Activated CD4-positive, alpha-beta memory T cell treated with anti-CD3 and anti-CD28 coated beads for 36 hours (primary cell): ENCODE measurements at regions not wholly inside any gene's neighbourhood (a gene's known extent, or its start where the extent isn't known, plus 50 kb on each side); places are given as distances from the start of the nearest gene placed in this dataset.

Source experiments
- CTCF ChIA-PET: fragments of 350-600 bp; sonication (Branson Sonifier 250); formaldehyde crosslinking; loops from one replicate; lab custom pipeline; 2021; ENCODE audit warnings: antibody characterized with exemption, inconsistent platforms; lab: Charles Lee
- POLR2A ChIA-PET: fragments of 350-600 bp; sonication (Branson Sonifier 250); formaldehyde crosslinking; loops from one replicate; lab custom pipeline; 2021; ENCODE audit warnings: antibody characterized with exemption; lab: Charles Lee
- DNase-seq: peaks from one replicate; pipeline ENCODE4 v3.0.0-alpha.2; 2020
- H3K27ac Mint-ChIP-seq: one replicate; pipeline ENCODE4 v1.8.0; 2021; ENCODE audit warnings: mixed read lengths
- H3K27me3 Mint-ChIP-seq: one replicate; pipeline ENCODE4 v1.8.0; 2021; ENCODE audit warnings: mixed read lengths
- H3K36me3 Mint-ChIP-seq: one replicate; pipeline ENCODE4 v1.8.0; 2021; ENCODE audit warnings: mixed read lengths
- H3K4me1 Mint-ChIP-seq: one replicate; pipeline ENCODE4 v1.8.0; 2021; ENCODE audit warnings: low read depth, mixed read lengths
- H3K4me3 Mint-ChIP-seq: one replicate; pipeline ENCODE4 v1.8.0; 2021; ENCODE audit warnings: mild to moderate bottlenecking, mixed read lengths
- H3K9me3 Mint-ChIP-seq: one replicate; pipeline ENCODE4 v1.8.0; 2021; ENCODE audit warnings: mixed read lengths
- intact Hi-C: fragments of 100-400 bp; cut with micrococcal nuclease; formaldehyde crosslinking; loops from one replicate; pipeline ENCODE4 v1.15.1; 2023

- Mint-ChIP-seq H3K4me1 (no peaks in the 10 kb centered on the region), H3K36me3 (peaks cover 2% of the 10 kb centered on the region), H3K27ac (no peak overlapping the region), H3K4me3 (no peak overlapping the region), H3K27me3 (no peaks in the 10 kb centered on the region), H3K9me3 (peaks cover 8% of the 10 kb centered on the region)
- POLR2A ChIA-PET, result no interaction called here
- DNase-seq, result no peak
- intact Hi-C loops, result loop anchor here (10.0 kb wide), 1 partner anchor 140 kb away; no protein-coding TSS in a partner anchor
- CTCF ChIA-PET, result interaction anchor here (1.2 to 1.4 kb wide), 2 partner anchors 143 to 190 kb away, joined by 4 read pairs; partner anchors contain the start of gene BTG1
Observed at GRCh38 chr12:91954747-91955146, 190.9 kb downstream of the BTG1 start.

DNA sequence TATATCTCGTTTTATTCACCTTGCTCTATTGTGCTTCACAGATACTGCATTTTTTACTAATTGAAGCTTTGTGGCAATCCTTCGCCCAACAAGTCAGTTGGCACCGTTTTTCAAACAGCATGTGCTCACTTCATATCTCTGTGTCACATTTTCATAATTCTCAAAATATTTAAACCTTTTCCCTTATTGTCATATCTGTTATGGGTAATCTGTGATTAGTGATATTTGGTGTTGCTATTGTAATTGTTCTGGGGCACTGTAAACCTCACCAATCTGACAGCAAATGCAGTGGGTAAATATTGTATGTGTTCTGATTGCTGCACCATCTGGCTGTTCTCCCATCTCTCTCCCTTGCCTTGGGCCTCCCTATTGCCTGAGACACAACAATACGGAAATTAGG lies 191.3 kb downstream of the BTG1 start:
- ChIA-PET CTCF (interaction anchor here (1.2 to 1.4 kb wide), 2 partner anchors 143 to 191 kb away, joined by 4 read pairs; partner anchors contain the start of gene BTG1), POLR2A (no interaction called here)
- Mint-ChIP-seq H3K4me3 (no peak overlapping the region), H3K27ac (no peak overlapping the region), H3K9me3 (peaks cover 8% of the 10 kb centered on the region), H3K27me3 (no peaks in the 10 kb centered on the region), H3K36me3 (peaks cover 2% of the 10 kb centered on the region), H3K4me1 (no peaks in the 10 kb centered on the region)
- intact Hi-C loops, result loop anchor here (10.0 kb wide), 1 partner anchor 140 kb away; no protein-coding TSS in a partner anchor
- no peak for DNase-seq

- intact Hi-C loops, result loop anchor here (10.0 kb wide), 1 partner anchor 138 kb away; no protein-coding TSS in a partner anchor
Observed at GRCh38 chr12:91952916-91953315, 192.7 kb downstream of the BTG1 start.

DNA sequence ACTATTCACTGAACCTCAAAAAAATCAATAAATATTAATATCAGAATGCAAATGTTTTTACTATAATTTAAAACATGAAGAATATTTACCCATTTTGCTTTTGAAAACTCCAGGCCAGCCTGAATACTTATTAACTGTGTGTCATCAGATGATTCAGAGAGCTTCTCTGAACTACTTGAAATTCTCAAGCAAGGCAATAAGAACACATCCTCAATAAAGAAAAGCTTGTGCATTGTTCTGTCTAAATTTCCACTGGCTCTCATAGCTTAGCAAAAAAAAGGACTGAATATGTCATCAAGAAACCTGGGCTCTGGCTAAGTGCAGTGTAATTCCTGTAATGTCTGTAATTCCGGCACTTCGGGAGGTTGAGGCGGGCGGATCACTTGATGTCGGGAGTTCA lies 194.1 kb downstream of the BTG1 start:
- Mint-ChIP-seq H3K9me3 (no peaks in the 10 kb centered on the region), H3K27me3 (no peaks in the 10 kb centered on the region), H3K27ac (no peak overlapping the region), H3K36me3 (peaks cover 2% of the 10 kb centered on the region), H3K4me3 (no peak overlapping the region), H3K4me1 (peaks cover 8% of the 10 kb centered on the region)
- ChIA-PET POLR2A (interaction anchor here (0.6 kb wide), 1 partner anchor 150 kb away, joined by 3 read pairs; no protein-coding TSS in a partner anchor), CTCF (no interaction called here)
- DNase-seq, result no peak
- intact Hi-C loops, result loop anchor here (10.0 kb wide), 1 partner anchor 137 kb away; no protein-coding TSS in a partner anchor

More at GRCh38 chr12:91952916-91953315, 192.7 kb downstream of the BTG1 start:
- Mint-ChIP-seq H3K9me3 (peaks cover 8% of the 10 kb centered on the region), H3K36me3 (peaks cover 2% of the 10 kb centered on the region), H3K4me1 (peaks cover 6% of the 10 kb centered on the region), H3K27me3 (no peaks in the 10 kb centered on the region), H3K4me3 (no peak overlapping the region), H3K27ac (no peak overlapping the region)
- no peak for DNase-seq
- ChIA-PET CTCF (interaction anchor here (1.0 kb wide), 1 partner anchor 141 kb away, joined by 3 read pairs; no protein-coding TSS in a partner anchor), POLR2A (no interaction called here)

DNA sequence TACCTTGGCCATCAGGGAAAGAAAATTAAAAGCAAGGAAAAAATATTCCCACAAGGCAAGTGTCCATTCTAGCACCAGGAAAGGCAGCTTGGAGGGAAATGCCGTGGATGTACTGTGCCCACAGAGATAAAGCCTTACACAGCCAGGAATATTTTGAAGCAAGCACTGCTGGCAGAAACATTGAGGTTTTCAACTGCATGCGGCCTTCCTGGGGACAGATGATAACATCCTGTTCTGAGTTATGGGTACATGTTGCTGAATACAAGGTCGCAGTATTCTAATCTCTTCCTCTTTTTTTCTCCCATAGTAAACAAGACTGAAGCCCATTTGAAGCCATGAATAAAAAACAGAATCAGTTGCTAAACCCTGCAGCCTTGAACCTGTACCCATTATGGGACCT lies 197.1 kb downstream of the BTG1 start:
- Mint-ChIP-seq H3K27me3 (no peaks in the 10 kb centered on the region), H3K9me3 (no peaks in the 10 kb centered on the region), H3K27ac (no peak overlapping the region), H3K4me3 (no peak overlapping the region), H3K36me3 (no peaks in the 10 kb centered on the region), H3K4me1 (peaks cover 8% of the 10 kb centered on the region)
- CTCF ChIA-PET, result no interaction called here
- POLR2A ChIA-PET, result no interaction called here
- no peak for DNase-seq
- intact Hi-C loops, result no loop called here

DNA sequence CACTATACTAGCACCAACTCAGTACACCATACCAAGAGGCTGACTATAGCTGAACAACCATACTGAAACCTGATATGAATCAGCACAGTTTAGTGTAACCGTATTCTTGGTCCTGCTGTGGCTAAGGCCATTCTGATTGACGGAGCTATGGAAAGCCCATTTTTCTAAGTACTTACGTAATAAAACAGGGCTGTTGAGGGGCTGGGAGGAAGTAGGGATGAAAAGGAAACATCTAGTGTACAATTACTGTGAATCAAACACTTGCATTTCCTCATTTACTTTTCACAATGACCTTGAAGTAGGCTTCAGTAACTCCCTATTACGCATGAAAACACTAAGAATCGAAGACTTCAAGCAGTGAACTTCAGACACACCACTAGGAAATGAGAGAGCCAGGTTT lies 198.2 kb downstream of the BTG1 start:
- POLR2A ChIA-PET, result interaction anchor here (0.5 kb wide), 1 partner anchor 71 kb away, joined by 3 read pairs; no protein-coding TSS in a partner anchor
- CTCF ChIA-PET, result no interaction called here
- no peaks in the 10 kb centered on the region for H3K27me3 Mint-ChIP-seq

DNA sequence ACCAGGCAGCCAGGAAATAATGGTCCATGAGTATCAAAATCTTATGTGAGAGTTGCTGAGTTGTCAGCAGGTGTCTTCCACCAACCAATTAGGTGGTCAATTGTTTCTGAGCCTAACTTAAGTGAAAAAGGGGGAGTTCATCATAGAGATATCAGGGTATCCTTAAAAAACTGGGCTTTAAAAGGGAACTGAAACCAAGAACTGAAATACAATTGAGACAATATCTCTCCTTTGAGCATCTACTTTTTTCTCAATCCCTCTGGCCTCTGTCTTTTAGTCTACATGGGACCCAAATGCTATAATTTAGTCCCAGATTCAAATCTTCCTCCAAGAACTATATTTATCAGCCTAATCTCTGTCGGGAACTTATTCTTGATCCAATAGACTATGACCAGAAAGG lies 201.0 kb downstream of the BTG1 start:
- Mint-ChIP-seq H3K27me3 (no peaks in the 10 kb centered on the region), H3K9me3 (no peaks in the 10 kb centered on the region), H3K4me3 (no peak overlapping the region), H3K4me1 (peaks cover 8% of the 10 kb centered on the region), H3K27ac (no peak overlapping the region), H3K36me3 (peaks cover 2% of the 10 kb centered on the region)
- DNase-seq, result no peak
- POLR2A ChIA-PET, result no interaction called here
- CTCF ChIA-PET, result no interaction called here
- intact Hi-C loops, result no loop called here

More for the DNA sequence above, 198.2 kb downstream of the BTG1 start:
- H3K27ac Mint-ChIP-seq, result no peak overlapping the region
- H3K4me3 Mint-ChIP-seq, result no peak overlapping the region
- intact Hi-C loops, result no loop called here
- no peak for DNase-seq
- no peaks in the 10 kb centered on the region for H3K9me3 Mint-ChIP-seq
- H3K4me1 Mint-ChIP-seq, result peaks cover 8% of the 10 kb centered on the region
- peaks cover 2% of the 10 kb centered on the region for H3K36me3 Mint-ChIP-seq

- CTCF ChIA-PET, result no interaction called here
- intact Hi-C loops, result no loop called here
- no peak for DNase-seq
- Mint-ChIP-seq H3K4me1 (no peaks in the 10 kb centered on the region), H3K36me3 (peaks cover 2% of the 10 kb centered on the region), H3K9me3 (no peaks in the 10 kb centered on the region), H3K27me3 (no peaks in the 10 kb centered on the region), H3K4me3 (no peak overlapping the region), H3K27ac (no peak overlapping the region)
- POLR2A ChIA-PET, result no interaction called here
Observed at GRCh38 chr12:91940826-91941570, 204.6 kb downstream of the BTG1 start.

- Mint-ChIP-seq H3K4me3 (no peak overlapping the region), H3K27ac (no peak overlapping the region), H3K4me1 (no peaks in the 10 kb centered on the region), H3K9me3 (no peaks in the 10 kb centered on the region), H3K36me3 (peaks cover 2% of the 10 kb centered on the region), H3K27me3 (no peaks in the 10 kb centered on the region)
- POLR2A ChIA-PET, result no interaction called here
- intact Hi-C loops, result no loop called here
- no peak for DNase-seq
- CTCF ChIA-PET, result no interaction called here
Observed at GRCh38 chr12:91940322-91940721, 205.3 kb downstream of the BTG1 start.

- DNase-seq, result no peak
- Mint-ChIP-seq H3K27me3 (no peaks in the 10 kb centered on the region), H3K9me3 (no peaks in the 10 kb centered on the region), H3K36me3 (no peaks in the 10 kb centered on the region), H3K4me1 (no peaks in the 10 kb centered on the region), H3K4me3 (no peak overlapping the region), H3K27ac (no peak overlapping the region)
- intact Hi-C loops, result no loop called here
- ChIA-PET CTCF (no interaction called here), POLR2A (no interaction called here)
Observed at GRCh38 chr12:91937706-91938105, 207.9 kb downstream of the BTG1 start.

- Mint-ChIP-seq H3K9me3 (no peaks in the 10 kb centered on the region), H3K27ac (no peak overlapping the region), H3K4me1 (no peaks in the 10 kb centered on the region), H3K27me3 (no peaks in the 10 kb centered on the region), H3K4me3 (no peak overlapping the region), H3K36me3 (no peaks in the 10 kb centered on the region)
- intact Hi-C loops, result no loop called here
- no peak for DNase-seq
- POLR2A ChIA-PET, result no interaction called here
- CTCF ChIA-PET, result no interaction called here
Observed at GRCh38 chr12:91937009-91937408, 208.6 kb downstream of the BTG1 start.

DNA sequence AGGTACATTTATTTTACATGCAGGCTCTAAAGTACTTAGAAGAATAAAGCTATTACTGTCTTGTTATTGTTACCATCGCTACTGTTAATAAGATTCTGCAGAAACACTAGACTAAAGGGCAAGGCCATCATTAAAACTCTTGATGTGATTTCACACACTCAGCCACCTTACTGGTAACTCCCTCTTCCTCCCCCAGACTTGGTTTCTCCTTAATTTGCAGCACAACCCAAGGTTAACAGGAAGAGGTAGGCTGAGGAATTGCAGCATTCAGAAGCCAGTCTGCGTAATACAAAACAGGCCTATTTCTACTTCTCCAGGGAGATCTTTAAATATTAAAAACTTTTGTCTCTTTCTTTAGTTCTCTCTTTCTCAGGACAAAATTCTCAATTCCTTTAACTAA lies 210.3 kb downstream of the BTG1 start:
- no peaks in the 10 kb centered on the region for H3K9me3 Mint-ChIP-seq
- intact Hi-C loops, result no loop called here
- H3K27me3 Mint-ChIP-seq, result no peaks in the 10 kb centered on the region
- ChIA-PET CTCF (no interaction called here), POLR2A (no interaction called here)
- H3K27ac Mint-ChIP-seq, result no peak overlapping the region
- no peak overlapping the region for H3K4me3 Mint-ChIP-seq
- no peak for DNase-seq
- H3K36me3 Mint-ChIP-seq, result no peaks in the 10 kb centered on the region
- H3K4me1 Mint-ChIP-seq, result no peaks in the 10 kb centered on the region
